Ovary (tissue), 7 donors: ENCODE measurements at regions not wholly inside any gene's neighbourhood (a gene's known extent, or its start where the extent isn't known, plus 50 kb on each side); places are given as distances from the start of the nearest gene placed in this dataset.

Experiments used
- DNase-seq, 5 donors: peaks; one replicate each; pipeline ENCODE4 v3.0.0-alpha.2; 2019 to 2020
- H3K27ac ChIP-seq, 2 donors: fragments of 200-600 bp; one replicate each; pipeline versions ENCODE4 v1.5.1 to v1.8.0; 2019 to 2022
- H3K27me3 ChIP-seq: fragments of 200-600 bp; one replicate; pipeline ENCODE4 v1.8.0; 2022
- H3K36me3 ChIP-seq: fragments of 200-600 bp; sonication (generic); one replicate; pipeline ENCODE4 v1.5.1; 2019
- H3K4me1 ChIP-seq: one replicate; pipeline ENCODE4 v1.8.1; 2013; ENCODE audit warnings: mild to moderate bottlenecking, moderate library complexity; ENCODE audit not compliant: insufficient read depth
- H3K4me3 ChIP-seq: fragments of 200-600 bp; sonication (generic); one replicate; pipeline ENCODE4 v1.5.1; 2017
- H3K9me3 ChIP-seq, 2 donors: fragments of 200-600 bp in 1 of 2; sonication (generic) in 1 of 2; one replicate each; pipeline versions ENCODE4 v1.5.1 to v1.8.1; 2013 to 2019; ENCODE audit warnings: mild to moderate bottlenecking in 1 of 2, moderate library complexity in 1 of 2
- EP300 ChIP-seq: sonication (generic); formaldehyde crosslinking; IDR thresholded peaks from one replicate; pipeline ENCODE4 v1.6.1; 2017; ENCODE audit warnings: antibody characterized with exemption
- POLR2A ChIP-seq: fragments of 450-650 bp; IDR thresholded peaks from one replicate; pipeline ENCODE4 v1.6.1; 2017; ENCODE audit warnings: antibody characterized with exemption, mild to moderate bottlenecking, moderate library complexity
- WGBS, 3 donors: extraction: QIAGEN DNeasy Blood & Tissue Kit in 1 of 3; methylation state at CpG; one replicate each; pipeline versions ENCODE4 v1.1.5 to v1.1.7; 2013 to 2017; 5-methylcytosine and 5-hydroxymethylcytosine counted together
- intact Hi-C, 4 donors: fragments of 100-400 bp; cut with DNase I; formaldehyde crosslinking; loops; one replicate each; pipeline versions ENCODE4 v1.11.0 to v1.15.1; 2022 to 2023
- TF ChIP-seq, protein P1 (sequence below), 3 donors: fragments of 450-650 bp in 2 of 3; fragments of 200-600 bp in 1 of 3; IDR thresholded peaks; one replicate each; pipeline versions ENCODE4 v1.5.1 to v1.8.0; 2016 to 2022; ENCODE audit warnings: antibody characterized with exemption in 3 of 3, mild to moderate bottlenecking in 1 of 3
- donor health status: DM: no; HTN: no; CAD: no; lungs with moderate emphysema.
- donor health status: DM: no; HTN: no; CAD: no.
- donor health status: Bipolar disorder and iron deficiency.
- donor health status: DM: no; HTN: no; CAD: no.
- donor health status: DM: yes; HTN: yes; CAD: no.

DNA sequence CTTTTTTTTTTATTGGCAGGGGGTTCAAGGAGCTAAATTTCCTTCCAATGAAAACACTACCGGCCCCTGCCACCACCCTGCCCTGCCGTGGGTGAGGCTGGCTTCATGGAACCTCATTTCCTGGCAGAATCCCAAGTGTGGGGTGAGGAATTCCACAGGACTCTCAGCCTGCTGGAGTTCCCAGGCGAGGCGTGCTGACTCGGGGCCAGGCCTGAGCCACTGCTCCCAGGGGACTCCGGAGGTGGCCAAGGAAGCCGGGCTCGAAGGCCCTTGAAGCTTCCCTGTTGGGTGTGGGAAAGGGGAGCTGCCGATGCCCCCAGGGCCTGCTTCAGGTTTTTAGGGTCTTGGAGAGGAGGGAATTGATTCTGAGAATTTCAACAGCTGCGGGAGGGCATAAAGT lies 95.3 kb upstream of the ACTRT2 start:
- Histone ChIP-seq H3K36me3 (no peaks in the 10 kb centered on the region), H3K4me1 (no peaks in the 10 kb centered on the region), H3K27ac (no peak overlapping the region), H3K9me3 (no peaks in the 10 kb centered on the region), H3K4me3 (no peak overlapping the region), H3K27me3 (no peaks in the 10 kb centered on the region)
- no peak for DNase-seq
- TF ChIP-seq, protein P1, sequence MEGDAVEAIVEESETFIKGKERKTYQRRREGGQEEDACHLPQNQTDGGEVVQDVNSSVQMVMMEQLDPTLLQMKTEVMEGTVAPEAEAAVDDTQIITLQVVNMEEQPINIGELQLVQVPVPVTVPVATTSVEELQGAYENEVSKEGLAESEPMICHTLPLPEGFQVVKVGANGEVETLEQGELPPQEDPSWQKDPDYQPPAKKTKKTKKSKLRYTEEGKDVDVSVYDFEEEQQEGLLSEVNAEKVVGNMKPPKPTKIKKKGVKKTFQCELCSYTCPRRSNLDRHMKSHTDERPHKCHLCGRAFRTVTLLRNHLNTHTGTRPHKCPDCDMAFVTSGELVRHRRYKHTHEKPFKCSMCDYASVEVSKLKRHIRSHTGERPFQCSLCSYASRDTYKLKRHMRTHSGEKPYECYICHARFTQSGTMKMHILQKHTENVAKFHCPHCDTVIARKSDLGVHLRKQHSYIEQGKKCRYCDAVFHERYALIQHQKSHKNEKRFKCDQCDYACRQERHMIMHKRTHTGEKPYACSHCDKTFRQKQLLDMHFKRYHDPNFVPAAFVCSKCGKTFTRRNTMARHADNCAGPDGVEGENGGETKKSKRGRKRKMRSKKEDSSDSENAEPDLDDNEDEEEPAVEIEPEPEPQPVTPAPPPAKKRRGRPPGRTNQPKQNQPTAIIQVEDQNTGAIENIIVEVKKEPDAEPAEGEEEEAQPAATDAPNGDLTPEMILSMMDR (IDR thresholded peaks at IDR 0.05): no peak
- no peak for TF ChIP-seq POLR2A
- TF ChIP-seq EP300: no peak
- 38 to 53% (median 47%) methylated on average over 10 of the region's 10 CpGs for WGBS, 3 donors
- intact Hi-C loops: no loop called here

DNA sequence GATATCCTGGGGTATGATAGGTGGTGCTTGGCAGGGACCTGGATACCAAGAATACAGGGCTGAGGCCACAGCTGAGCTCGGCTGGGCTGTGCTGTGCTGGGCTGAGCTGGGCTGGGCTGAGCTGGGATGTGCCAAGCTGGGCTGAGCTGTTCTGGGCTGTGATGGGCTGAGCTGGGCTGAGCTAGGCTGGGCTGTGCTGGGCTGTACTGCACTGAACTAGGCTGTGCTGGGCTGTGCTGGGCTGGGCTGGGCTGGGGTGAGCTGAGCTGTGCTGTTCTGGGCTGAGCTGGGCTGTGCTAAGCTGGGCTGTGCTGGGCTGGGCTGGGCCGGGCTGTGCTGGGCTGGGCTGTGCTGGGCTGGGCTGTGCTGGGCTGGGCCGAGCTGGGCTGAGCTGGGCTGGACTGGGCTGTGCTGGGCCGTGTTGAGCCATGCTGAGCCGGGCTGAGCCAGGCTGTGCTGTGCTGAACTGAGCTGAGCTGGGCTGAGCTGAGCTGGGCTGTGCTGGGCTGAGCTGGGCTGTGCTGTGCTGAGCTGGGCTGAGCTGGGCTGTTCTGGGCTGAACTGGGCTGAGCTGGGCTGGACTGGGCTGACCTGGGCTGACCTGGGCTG lies 94.7 kb upstream of the ACTRT2 start:
- Histone ChIP-seq H3K4me3 (no peak overlapping the region), H3K27ac (no peak overlapping the region), H3K27me3 (no peaks in the 10 kb centered on the region), H3K9me3 (no peaks in the 10 kb centered on the region), H3K36me3 (no peaks in the 10 kb centered on the region), H3K4me1 (no peaks in the 10 kb centered on the region)
- no peak for DNase-seq
- TF ChIP-seq, protein P1 (IDR thresholded peaks at IDR 0.05): no peak
- no peak for TF ChIP-seq POLR2A
- TF ChIP-seq EP300: no peak
- intact Hi-C loops: no loop called here
- WGBS, 3 donors: 63 to 83% (median 81%) methylated on average over 4 to 5 of the region's 5 CpGs

DNA sequence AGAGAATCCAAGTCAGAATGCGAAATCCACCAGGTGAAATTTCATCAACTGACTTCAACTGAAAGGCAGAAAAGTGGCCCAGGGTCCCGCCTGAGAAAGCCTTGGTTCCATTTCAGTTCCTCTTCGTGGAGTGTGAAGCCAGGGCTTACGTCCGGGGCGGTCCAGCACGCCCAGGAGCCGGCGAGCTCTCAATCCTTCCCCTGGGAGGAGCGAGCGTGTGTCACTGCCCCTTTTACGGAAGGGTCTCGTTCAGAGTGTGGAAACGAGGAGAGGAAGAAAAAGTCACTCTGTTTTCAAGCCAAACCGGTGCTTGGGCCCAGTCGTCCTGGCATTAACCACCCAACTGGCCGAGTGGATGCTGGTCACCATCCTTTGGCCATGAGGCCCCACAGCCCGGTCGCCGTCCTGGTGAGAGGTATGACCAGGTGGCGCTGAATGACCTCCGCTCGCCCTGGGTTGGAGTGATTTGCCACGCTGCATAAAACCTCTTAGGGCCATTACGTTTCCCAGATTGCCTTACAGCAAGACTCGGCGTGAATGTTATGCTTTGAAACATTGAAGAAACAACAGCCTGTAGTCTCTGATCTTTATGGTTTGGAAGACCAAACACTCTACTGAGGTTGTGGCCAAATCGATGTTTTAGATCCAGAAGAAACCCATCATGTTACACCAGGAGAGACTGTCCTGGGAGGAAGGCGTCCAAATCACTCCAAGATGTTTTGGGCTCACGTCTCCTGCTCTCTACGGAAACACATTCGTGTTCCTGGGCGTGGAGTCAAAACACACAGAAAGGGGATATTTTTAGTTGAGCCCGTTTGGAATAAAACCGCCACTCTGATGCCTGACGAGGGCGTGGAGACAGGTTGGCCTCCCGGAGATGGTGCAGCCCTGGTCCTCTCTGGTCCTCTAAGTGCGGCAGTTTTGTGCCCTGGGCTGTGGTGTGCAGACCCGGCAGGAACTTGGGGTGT lies 93.6 kb upstream of the ACTRT2 start:
- WGBS, 3 donors: 55 to 59% (median 56%) methylated on average over 40 of the region's 40 CpGs
- no peak for TF ChIP-seq POLR2A
- TF ChIP-seq, protein P1 (IDR thresholded peaks at IDR 0.05): no peak
- no peak for TF ChIP-seq EP300
- Histone ChIP-seq H3K36me3 (no peaks in the 10 kb centered on the region), H3K9me3 (no peaks in the 10 kb centered on the region), H3K4me1 (no peaks in the 10 kb centered on the region), H3K27me3 (no peaks in the 10 kb centered on the region), H3K27ac (no peak overlapping the region), H3K4me3 (no peak overlapping the region)
- no peak for DNase-seq
- intact Hi-C loops: no loop called here

DNA sequence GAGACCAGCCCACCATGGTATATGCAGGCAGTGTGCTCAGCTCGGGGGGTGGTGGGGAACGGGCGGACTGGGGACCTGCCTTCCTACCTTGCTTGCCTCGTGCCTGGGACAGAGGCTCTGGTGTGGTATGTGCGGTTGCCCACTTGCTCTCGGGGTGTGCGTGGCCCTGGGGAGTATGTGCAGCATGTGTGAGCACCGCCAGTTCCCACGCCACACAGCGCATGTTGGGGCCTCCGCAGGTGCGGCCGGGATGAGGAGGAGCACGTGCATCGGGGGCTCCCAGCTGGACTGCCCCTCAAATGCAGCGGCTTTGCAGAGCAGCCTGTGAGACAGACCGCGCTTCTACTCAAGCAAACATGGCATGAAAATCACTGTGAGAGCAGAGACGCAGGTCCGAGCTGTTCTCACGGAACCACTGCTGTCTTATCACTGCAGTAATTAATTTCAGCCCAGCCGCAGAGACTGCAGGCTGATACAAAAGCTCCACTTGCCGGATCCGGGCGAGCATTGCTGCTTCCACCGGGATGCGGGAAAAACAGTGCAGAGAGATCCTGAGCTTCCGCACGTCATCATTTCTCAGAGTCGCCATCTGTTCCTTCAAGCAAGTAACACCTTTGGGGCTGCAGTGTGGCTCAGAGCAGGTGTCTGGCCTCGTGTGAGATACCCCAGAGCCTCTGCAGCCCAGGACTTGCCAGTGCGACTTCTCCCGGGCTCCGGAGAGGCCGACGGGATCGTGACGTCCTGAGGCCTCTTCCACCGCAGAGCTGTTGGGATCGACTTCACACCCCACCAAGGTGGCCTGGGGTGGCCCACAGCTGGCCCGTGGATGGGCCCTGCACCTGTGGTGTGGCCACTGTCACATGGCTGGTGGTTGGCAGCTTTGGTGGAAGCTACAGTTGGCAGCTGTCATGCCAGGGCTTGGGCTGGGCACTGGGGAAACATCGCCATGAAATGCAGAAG lies 92.6 kb upstream of the ACTRT2 start:
- no peaks in the 10 kb centered on the region for H3K4me1 ChIP-seq
- no peaks in the 10 kb centered on the region for H3K27me3 ChIP-seq
- no peak overlapping the region for H3K27ac ChIP-seq
- WGBS, 3 donors: 50 to 66% (median 54%) methylated on average over 38 to 42 of the region's 42 CpGs
- H3K4me3 ChIP-seq: no peak overlapping the region
- no peaks in the 10 kb centered on the region for H3K9me3 ChIP-seq
- no peak for DNase-seq
- TF ChIP-seq, protein P1 (IDR thresholded peaks at IDR 0.05): no peak
- TF ChIP-seq EP300 (no peak), POLR2A (no peak)
- intact Hi-C loops: no loop called here
- H3K36me3 ChIP-seq: no peaks in the 10 kb centered on the region
